A673 (cell line): ENCODE measurements at regions not wholly inside any gene's neighbourhood (a gene's known extent, or its start where the extent isn't known, plus 50 kb on each side); places are given as distances from the start of the nearest gene placed in this dataset.

ENCODE experiments used
- EZH2 ChIP-seq: fragments of 200-600 bp; sonication (generic); IDR thresholded peaks from 2 replicates; pipeline ENCODE4 v1.6.1; 2017; ENCODE audit warnings: borderline replicate concordance, low read depth, mild to moderate bottlenecking, mixed read lengths, antibody characterized with exemption, low read length; ENCODE audit not compliant: poor library complexity, severe bottlenecking
- TF ChIP-seq, protein P1 (sequence below): fragments of 300-800, 200-600 bp; sonication (generic); conservative IDR thresholded peaks from 2 replicates; pipeline ENCODE4 v1.5.1; 2017; ENCODE audit warnings: low read depth, mild to moderate bottlenecking, antibody characterized with exemption, low read length, moderate library complexity, mixed read lengths

DNA sequence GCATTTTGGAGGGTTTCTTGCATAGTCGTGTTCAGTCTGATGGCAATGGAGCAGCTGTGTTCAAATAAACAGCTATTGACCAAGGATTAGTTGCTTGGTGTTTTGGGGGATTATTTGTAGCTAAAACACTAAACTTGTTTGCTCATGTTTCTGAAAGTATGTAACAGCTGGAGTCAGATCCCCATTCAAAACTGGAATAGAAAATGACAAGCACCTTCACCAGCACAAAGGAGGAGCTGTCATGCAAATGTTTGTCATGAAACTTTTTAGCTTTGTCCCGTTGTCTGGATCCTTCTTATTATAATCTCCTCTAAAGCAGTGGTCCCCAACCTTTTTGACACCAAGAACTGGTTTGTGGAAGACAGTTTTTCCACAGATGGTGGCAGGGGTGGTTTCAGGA is 96.9 kb upstream of the ZNF236 start:
- TF ChIP-seq, protein P1, sequence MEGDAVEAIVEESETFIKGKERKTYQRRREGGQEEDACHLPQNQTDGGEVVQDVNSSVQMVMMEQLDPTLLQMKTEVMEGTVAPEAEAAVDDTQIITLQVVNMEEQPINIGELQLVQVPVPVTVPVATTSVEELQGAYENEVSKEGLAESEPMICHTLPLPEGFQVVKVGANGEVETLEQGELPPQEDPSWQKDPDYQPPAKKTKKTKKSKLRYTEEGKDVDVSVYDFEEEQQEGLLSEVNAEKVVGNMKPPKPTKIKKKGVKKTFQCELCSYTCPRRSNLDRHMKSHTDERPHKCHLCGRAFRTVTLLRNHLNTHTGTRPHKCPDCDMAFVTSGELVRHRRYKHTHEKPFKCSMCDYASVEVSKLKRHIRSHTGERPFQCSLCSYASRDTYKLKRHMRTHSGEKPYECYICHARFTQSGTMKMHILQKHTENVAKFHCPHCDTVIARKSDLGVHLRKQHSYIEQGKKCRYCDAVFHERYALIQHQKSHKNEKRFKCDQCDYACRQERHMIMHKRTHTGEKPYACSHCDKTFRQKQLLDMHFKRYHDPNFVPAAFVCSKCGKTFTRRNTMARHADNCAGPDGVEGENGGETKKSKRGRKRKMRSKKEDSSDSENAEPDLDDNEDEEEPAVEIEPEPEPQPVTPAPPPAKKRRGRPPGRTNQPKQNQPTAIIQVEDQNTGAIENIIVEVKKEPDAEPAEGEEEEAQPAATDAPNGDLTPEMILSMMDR, result no peak
- TF ChIP-seq EZH2, result no peak
